ENCODE measurements at regions not wholly inside any gene's neighbourhood (a gene's known extent, or its start where the extent isn't known, plus 50 kb on each side); places are given as distances from the start of the nearest gene placed in this dataset.

DNA sequence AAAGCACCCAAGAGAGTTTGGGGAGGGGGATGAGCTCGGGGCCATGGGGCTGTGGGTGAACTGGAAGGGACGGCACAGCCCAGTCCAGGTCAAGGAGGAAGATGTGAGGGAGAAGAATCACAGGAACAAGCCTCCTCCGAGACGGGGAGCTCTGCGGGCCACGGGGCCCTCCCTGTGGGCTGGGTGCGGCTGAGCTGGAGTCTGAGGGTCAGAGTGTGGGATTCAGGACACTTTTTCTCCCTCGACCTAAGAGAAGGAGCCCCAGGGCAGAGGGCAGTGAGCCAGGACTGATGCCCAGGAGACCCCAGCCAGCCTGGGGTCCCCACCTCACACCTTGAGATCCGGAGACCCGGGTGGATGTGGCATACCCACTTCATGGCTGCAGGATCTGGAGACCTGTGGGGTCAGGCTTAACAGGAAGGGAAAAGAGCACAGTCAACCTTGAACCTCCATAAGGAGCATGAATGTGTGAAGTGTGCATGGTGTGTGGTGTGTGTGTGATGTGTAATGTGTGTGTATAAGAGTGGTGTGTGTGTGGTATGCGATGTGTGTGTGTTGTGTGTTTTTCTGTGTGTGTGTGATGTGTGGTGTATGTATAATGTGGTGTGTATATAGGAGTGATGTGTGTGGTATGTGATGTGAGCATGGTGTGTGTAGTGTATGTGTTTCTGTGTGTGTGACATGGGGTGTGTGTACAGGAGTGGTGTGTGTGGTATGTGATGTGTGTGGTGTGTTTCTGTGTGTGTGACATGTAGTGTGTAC lies 504.6 kb downstream of the BRD1 start:
- Histone ChIP-seq H3K27me3 (ENCODE audit: low read depth) (peaks cover 36% of the 10 kb centered on the region), H3K36me3 (replicated peaks) (no peaks in the 10 kb centered on the region), H3K4me1 (no peaks in the 10 kb centered on the region), H3K4me3 (no peak overlapping the region), H3K9me3 (no peaks in the 10 kb centered on the region)
- no peak for DNase-seq (ENCODE audit: low spot score in 2 of 2)
- in situ Hi-C loops (cut with MboI; ENCODE audit: low sequenced_read_pairs), result no loop called here

DNA sequence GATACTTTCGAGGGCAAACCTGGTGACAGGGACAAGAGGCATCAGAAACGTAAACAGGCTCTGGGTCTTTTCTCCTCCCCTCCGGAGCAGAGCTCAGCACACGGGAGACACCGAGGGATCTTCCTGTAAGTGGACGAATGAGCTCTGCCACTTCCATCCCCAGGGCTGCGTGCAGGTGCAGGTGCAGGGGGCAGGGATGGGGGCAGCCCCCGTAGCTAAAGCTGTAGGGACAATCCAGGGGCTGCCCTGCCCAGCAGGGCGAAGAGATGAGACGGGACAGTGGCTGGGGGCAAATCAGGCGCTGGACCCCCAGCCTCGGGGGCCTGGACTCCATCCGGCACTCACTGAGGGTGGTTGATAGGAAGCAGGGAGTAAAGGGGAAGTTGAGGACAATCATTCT lies 505.4 kb downstream of the BRD1 start:
- Histone ChIP-seq H3K4me1 (no peaks in the 10 kb centered on the region), H3K4me3 (no peak overlapping the region), H3K27me3 (ENCODE audit: low read depth) (peaks cover 36% of the 10 kb centered on the region), H3K9me3 (no peaks in the 10 kb centered on the region), H3K36me3 (replicated peaks) (no peaks in the 10 kb centered on the region)
- DNase-seq (ENCODE audit: low spot score in 2 of 2), result no peak
- in situ Hi-C loops (cut with MboI; ENCODE audit: low sequenced_read_pairs), result no loop called here

DNA sequence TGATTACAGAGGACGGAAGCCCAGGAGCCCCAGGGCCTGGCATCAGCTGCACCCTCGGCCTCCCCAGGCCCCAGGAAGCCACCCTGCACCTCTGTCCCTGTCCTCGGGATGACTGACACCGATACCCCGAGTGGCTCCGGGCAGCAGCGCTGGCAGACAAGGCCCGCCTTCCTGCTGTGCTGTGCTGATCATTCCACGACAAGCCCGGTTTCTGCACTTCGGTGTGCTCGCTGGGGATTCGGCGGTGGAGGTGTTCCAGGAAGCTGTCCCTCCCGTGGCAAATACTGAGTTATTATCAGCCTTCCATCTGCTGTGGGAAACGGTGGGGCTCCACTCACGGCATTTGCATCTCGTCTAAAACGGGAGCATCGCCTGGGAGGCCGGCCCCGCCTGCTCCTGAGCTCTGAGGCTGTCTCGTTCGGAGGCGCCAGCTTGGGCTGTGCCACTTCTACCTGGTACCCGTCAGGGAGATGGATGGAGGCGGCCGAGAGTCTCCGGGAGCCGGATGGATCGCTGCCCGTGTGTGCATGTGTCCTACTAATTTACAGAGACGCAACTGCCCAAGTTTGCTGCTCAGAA lies 506.1 kb downstream of the BRD1 start:
- Histone ChIP-seq H3K27me3 (ENCODE audit: low read depth) (peaks cover 37% of the 10 kb centered on the region), H3K9me3 (no peaks in the 10 kb centered on the region), H3K36me3 (replicated peaks) (no peaks in the 10 kb centered on the region), H3K4me1 (no peaks in the 10 kb centered on the region), H3K4me3 (no peak overlapping the region)
- in situ Hi-C loops (cut with MboI; ENCODE audit: low sequenced_read_pairs), result no loop called here
- no peak for DNase-seq (ENCODE audit: low spot score in 2 of 2)

GRCh38 chr22:49320714-49321476 lies 506.8 kb downstream of the BRD1 start:
- in situ Hi-C loops (cut with MboI; ENCODE audit: low sequenced_read_pairs), result no loop called here
- no peaks in the 10 kb centered on the region for H3K9me3 ChIP-seq
- no peaks in the 10 kb centered on the region for H3K4me1 ChIP-seq
- peaks cover 40% of the 10 kb centered on the region for H3K27me3 ChIP-seq (ENCODE audit: low read depth)
- DNase-seq (ENCODE audit: low spot score in 2 of 2), result no peak
- no peaks in the 10 kb centered on the region for H3K36me3 ChIP-seq (replicated peaks)
- no peak overlapping the region for H3K4me3 ChIP-seq

- no peaks in the 10 kb centered on the region for H3K36me3 ChIP-seq (replicated peaks)
- in situ Hi-C loops (cut with MboI; ENCODE audit: low sequenced_read_pairs), result no loop called here
- no peak for DNase-seq (ENCODE audit: low spot score in 2 of 2)
- H3K27me3 ChIP-seq (ENCODE audit: low read depth), result peaks cover 35% of the 10 kb centered on the region
- no peaks in the 10 kb centered on the region for H3K4me1 ChIP-seq
- H3K9me3 ChIP-seq, result no peaks in the 10 kb centered on the region
- no peak overlapping the region for H3K4me3 ChIP-seq
Measured at GRCh38 chr22:49317369-49317768, 510.3 kb downstream of the BRD1 start.

DNA sequence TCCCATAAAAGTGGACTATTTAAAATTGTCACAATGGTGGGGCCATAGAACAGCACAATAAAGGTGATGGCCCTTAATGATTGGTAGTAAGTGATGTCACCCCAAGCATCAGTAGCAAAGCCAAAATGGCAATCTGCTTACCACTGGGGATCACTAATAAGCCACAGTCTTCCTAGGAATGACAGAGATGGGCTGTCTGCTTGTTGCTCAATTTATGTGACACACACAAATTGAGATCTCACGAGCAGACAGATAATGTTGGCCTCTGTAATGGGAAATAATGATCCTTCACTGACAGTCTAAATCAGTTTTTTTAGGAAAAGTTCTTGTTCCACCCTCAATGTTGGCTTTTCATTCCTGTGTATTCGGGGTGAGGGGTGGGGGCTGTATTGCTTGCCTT lies 515.1 kb downstream of the BRD1 start:
- Histone ChIP-seq H3K4me3 (no peak overlapping the region), H3K36me3 (replicated peaks) (no peaks in the 10 kb centered on the region), H3K9me3 (no peaks in the 10 kb centered on the region), H3K27me3 (ENCODE audit: low read depth) (peaks cover 27% of the 10 kb centered on the region), H3K4me1 (no peaks in the 10 kb centered on the region)
- DNase-seq (ENCODE audit: low spot score in 2 of 2), result no peak
- in situ Hi-C loops (cut with MboI; ENCODE audit: low sequenced_read_pairs), result no loop called here

GRCh38 chr22:49310354-49310753 lies 517.3 kb downstream of the BRD1 start:
- peak in 1 of 2 experiments; percentile 5 for DNase-seq (ENCODE audit: low spot score in 2 of 2)
- Histone ChIP-seq H3K9me3 (no peaks in the 10 kb centered on the region), H3K27me3 (ENCODE audit: low read depth) (peaks cover 23% of the 10 kb centered on the region), H3K4me3 (no peak overlapping the region), H3K36me3 (replicated peaks) (no peaks in the 10 kb centered on the region), H3K4me1 (no peaks in the 10 kb centered on the region)
- in situ Hi-C loops (cut with MboI; ENCODE audit: low sequenced_read_pairs), result no loop called here

- DNase-seq (ENCODE audit: low spot score in 2 of 2), result peak in 1 of 2 experiments; percentile 3
- in situ Hi-C loops (cut with MboI; ENCODE audit: low sequenced_read_pairs), result loop anchor here (10.0 kb wide), 2 partner anchors 263 to 733 kb away; no protein-coding TSS in a partner anchor
- Histone ChIP-seq H3K9me3 (no peaks in the 10 kb centered on the region), H3K4me3 (no peak overlapping the region), H3K27me3 (ENCODE audit: low read depth) (peaks cover 20% of the 10 kb centered on the region), H3K36me3 (replicated peaks) (no peaks in the 10 kb centered on the region), H3K4me1 (no peaks in the 10 kb centered on the region)
Measured at GRCh38 chr22:49308300-49308699, 519.4 kb downstream of the BRD1 start.

GRCh38 chr22:49307870-49308269 lies 519.8 kb downstream of the BRD1 start:
- peak in 1 of 2 experiments; percentile 2 for DNase-seq (ENCODE audit: low spot score in 2 of 2)
- in situ Hi-C loops (cut with MboI; ENCODE audit: low sequenced_read_pairs), result loop anchor here (10.0 kb wide), 2 partner anchors 263 to 733 kb away; no protein-coding TSS in a partner anchor
- Histone ChIP-seq H3K36me3 (replicated peaks) (no peaks in the 10 kb centered on the region), H3K27me3 (ENCODE audit: low read depth) (peaks cover 16% of the 10 kb centered on the region), H3K4me3 (no peak overlapping the region), H3K4me1 (no peaks in the 10 kb centered on the region), H3K9me3 (no peaks in the 10 kb centered on the region)

GRCh38 chr22:49307481-49307830 lies 520.2 kb downstream of the BRD1 start:
- Histone ChIP-seq H3K9me3 (no peaks in the 10 kb centered on the region), H3K4me3 (no peak overlapping the region), H3K27me3 (ENCODE audit: low read depth) (peaks cover 16% of the 10 kb centered on the region), H3K36me3 (replicated peaks) (no peaks in the 10 kb centered on the region), H3K4me1 (no peaks in the 10 kb centered on the region)
- DNase-seq (ENCODE audit: low spot score in 2 of 2), result no peak
- in situ Hi-C loops (cut with MboI; ENCODE audit: low sequenced_read_pairs), result loop anchor here (10.0 kb wide), 2 partner anchors 263 to 733 kb away; no protein-coding TSS in a partner anchor

DNA sequence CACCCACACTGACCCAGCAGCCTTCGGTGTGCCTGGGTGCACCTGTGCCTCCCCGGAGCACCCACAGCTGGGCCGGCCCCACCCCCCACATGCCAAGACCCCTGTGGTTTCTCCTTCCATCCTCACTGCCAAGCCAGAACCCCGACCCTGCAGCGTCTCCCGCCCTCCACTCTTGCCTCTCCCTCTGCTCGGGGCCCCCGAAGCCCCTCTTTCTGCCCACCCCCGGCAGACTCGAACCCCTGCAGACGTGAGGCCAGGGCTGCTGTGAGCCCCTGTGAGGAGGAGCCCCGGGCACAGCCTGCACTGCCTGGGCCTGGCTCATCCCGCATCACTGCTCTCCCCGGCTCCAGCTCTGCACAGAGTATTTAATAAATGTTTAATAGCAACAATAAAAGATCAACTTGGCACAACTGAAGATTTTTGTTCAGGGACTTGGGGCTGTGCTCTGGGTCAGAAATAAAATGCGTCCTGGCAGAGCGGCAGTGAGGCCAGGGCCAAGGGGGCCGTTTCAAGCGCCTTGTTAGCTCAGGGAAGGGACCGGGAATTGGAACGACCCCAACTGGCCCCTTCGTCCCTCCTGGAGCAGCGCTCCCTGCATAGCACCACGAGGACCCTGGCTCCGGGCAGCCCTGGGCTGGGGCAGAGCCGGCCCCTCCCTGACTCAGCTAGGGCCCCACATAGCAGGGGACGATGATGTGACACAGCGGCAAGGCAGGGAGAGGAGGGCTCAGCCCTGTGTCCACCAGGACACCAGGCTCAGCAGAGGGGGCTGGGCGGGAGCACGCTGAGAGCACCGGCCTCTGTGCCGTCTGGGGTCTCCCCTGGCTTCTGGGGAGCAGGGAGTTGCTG lies 520.8 kb downstream of the BRD1 start:
- in situ Hi-C loops (cut with MboI; ENCODE audit: low sequenced_read_pairs), result loop anchor here (10.0 kb wide), 2 partner anchors 262 to 732 kb away; no protein-coding TSS in a partner anchor
- H3K4me1 ChIP-seq, result no peaks in the 10 kb centered on the region

GRCh38 chr22:49305966-49306631 lies 521.6 kb downstream of the BRD1 start:
- Histone ChIP-seq H3K4me3 (no peak overlapping the region), H3K27me3 (ENCODE audit: low read depth) (peaks cover 10% of the 10 kb centered on the region), H3K9me3 (no peaks in the 10 kb centered on the region), H3K36me3 (replicated peaks) (no peaks in the 10 kb centered on the region), H3K4me1 (no peaks in the 10 kb centered on the region)
- DNase-seq (ENCODE audit: low spot score in 2 of 2), result no peak
- in situ Hi-C loops (cut with MboI; ENCODE audit: low sequenced_read_pairs), result loop anchor here (10.0 kb wide), 2 partner anchors 261 to 731 kb away; no protein-coding TSS in a partner anchor

More for the DNA sequence above, 520.8 kb downstream of the BRD1 start:
- Histone ChIP-seq H3K9me3 (no peaks in the 10 kb centered on the region), H3K36me3 (replicated peaks) (no peaks in the 10 kb centered on the region), H3K4me3 (no peak overlapping the region), H3K27me3 (ENCODE audit: low read depth) (peaks cover 16% of the 10 kb centered on the region)
- DNase-seq (ENCODE audit: low spot score in 2 of 2), result no peak
